ENCODE measurements at regions not wholly inside any gene's neighbourhood (a gene's known extent, or its start where the extent isn't known, plus 50 kb on each side); places are given as distances from the start of the nearest gene placed in this dataset.

GRCh38 chr14:29169408-29169807 lies 402.8 kb downstream of the FOXG1 start:
- intact Hi-C loops (cut with DNase I), result no loop called here
- TF ChIP-seq POLR2A (IDR thresholded peaks at IDR 0.05) (no peak), POLR2AphosphoS5 (IDR thresholded peaks at IDR 0.05; ENCODE audit: insufficient read depth in 1 of 2, low read depth in 1 of 2) (no peak)
- TF ChIP-seq, protein P1, sequence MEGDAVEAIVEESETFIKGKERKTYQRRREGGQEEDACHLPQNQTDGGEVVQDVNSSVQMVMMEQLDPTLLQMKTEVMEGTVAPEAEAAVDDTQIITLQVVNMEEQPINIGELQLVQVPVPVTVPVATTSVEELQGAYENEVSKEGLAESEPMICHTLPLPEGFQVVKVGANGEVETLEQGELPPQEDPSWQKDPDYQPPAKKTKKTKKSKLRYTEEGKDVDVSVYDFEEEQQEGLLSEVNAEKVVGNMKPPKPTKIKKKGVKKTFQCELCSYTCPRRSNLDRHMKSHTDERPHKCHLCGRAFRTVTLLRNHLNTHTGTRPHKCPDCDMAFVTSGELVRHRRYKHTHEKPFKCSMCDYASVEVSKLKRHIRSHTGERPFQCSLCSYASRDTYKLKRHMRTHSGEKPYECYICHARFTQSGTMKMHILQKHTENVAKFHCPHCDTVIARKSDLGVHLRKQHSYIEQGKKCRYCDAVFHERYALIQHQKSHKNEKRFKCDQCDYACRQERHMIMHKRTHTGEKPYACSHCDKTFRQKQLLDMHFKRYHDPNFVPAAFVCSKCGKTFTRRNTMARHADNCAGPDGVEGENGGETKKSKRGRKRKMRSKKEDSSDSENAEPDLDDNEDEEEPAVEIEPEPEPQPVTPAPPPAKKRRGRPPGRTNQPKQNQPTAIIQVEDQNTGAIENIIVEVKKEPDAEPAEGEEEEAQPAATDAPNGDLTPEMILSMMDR (IDR thresholded peaks at IDR 0.05), result no peak
- no peak for DNase-seq (ENCODE audit: extremely low spot score in 2 of 2)
- no peak overlapping the region for H3K27ac ChIP-seq
- no peak overlapping the region for H3K4me3 ChIP-seq
- no peaks in the 10 kb centered on the region for H3K36me3 ChIP-seq
- H3K27me3 ChIP-seq, result no peaks in the 10 kb centered on the region
- H3K4me1 ChIP-seq, result no peaks in the 10 kb centered on the region
- no peaks in the 10 kb centered on the region for H3K9me3 ChIP-seq

GRCh38 chr14:29175706-29176105 lies 409.1 kb downstream of the FOXG1 start:
- no peak for DNase-seq (ENCODE audit: extremely low spot score in 2 of 2)
- Histone ChIP-seq H3K9me3 (no peaks in the 10 kb centered on the region), H3K27ac (no peak overlapping the region), H3K27me3 (no peaks in the 10 kb centered on the region), H3K4me1 (no peaks in the 10 kb centered on the region), H3K36me3 (no peaks in the 10 kb centered on the region), H3K4me3 (no peak overlapping the region)
- TF ChIP-seq POLR2A (IDR thresholded peaks at IDR 0.05), result no peak
- no peak for TF ChIP-seq POLR2AphosphoS5 (IDR thresholded peaks at IDR 0.05; ENCODE audit: insufficient read depth in 1 of 2, low read depth in 1 of 2)
- TF ChIP-seq, protein P1 (IDR thresholded peaks at IDR 0.05), result no peak
- intact Hi-C loops (cut with DNase I), result no loop called here

GRCh38 chr14:29176876-29177275 lies 410.3 kb downstream of the FOXG1 start:
- Histone ChIP-seq H3K36me3 (no peaks in the 10 kb centered on the region), H3K4me3 (no peak overlapping the region), H3K27ac (no peak overlapping the region), H3K4me1 (no peaks in the 10 kb centered on the region), H3K9me3 (no peaks in the 10 kb centered on the region), H3K27me3 (no peaks in the 10 kb centered on the region)
- no peak for DNase-seq (ENCODE audit: extremely low spot score in 2 of 2)
- TF ChIP-seq POLR2A (IDR thresholded peaks at IDR 0.05), result no peak
- no peak for TF ChIP-seq POLR2AphosphoS5 (IDR thresholded peaks at IDR 0.05; ENCODE audit: insufficient read depth in 1 of 2, low read depth in 1 of 2)
- TF ChIP-seq, protein P1 (IDR thresholded peaks at IDR 0.05), result no peak
- intact Hi-C loops (cut with DNase I), result no loop called here

- Histone ChIP-seq H3K4me3 (no peak overlapping the region), H3K4me1 (no peaks in the 10 kb centered on the region), H3K27ac (no peak overlapping the region), H3K36me3 (no peaks in the 10 kb centered on the region), H3K27me3 (no peaks in the 10 kb centered on the region), H3K9me3 (no peaks in the 10 kb centered on the region)
- intact Hi-C loops (cut with DNase I), result no loop called here
- DNase-seq (ENCODE audit: extremely low spot score in 2 of 2), result no peak
- TF ChIP-seq, protein P1 (IDR thresholded peaks at IDR 0.05), result no peak
- TF ChIP-seq POLR2A (IDR thresholded peaks at IDR 0.05), result no peak
- no peak for TF ChIP-seq POLR2AphosphoS5 (IDR thresholded peaks at IDR 0.05; ENCODE audit: insufficient read depth in 1 of 2, low read depth in 1 of 2)
These were observed 412.4 kb downstream of the FOXG1 start for GRCh38 chr14:29178971-29179370.

GRCh38 chr14:29191092-29191491 lies 424.5 kb downstream of the FOXG1 start:
- no peaks in the 10 kb centered on the region for H3K4me1 ChIP-seq
- no peaks in the 10 kb centered on the region for H3K9me3 ChIP-seq
- H3K4me3 ChIP-seq, result no peak overlapping the region
- no peaks in the 10 kb centered on the region for H3K36me3 ChIP-seq
- no peak overlapping the region for H3K27ac ChIP-seq
- no peak for TF ChIP-seq POLR2AphosphoS5 (IDR thresholded peaks at IDR 0.05; ENCODE audit: insufficient read depth in 1 of 2, low read depth in 1 of 2)
- no peak for TF ChIP-seq POLR2A (IDR thresholded peaks at IDR 0.05)
- TF ChIP-seq, protein P1 (IDR thresholded peaks at IDR 0.05), result no peak
- no peaks in the 10 kb centered on the region for H3K27me3 ChIP-seq
- no peak for DNase-seq (ENCODE audit: extremely low spot score in 2 of 2)
- intact Hi-C loops (cut with DNase I), result no loop called here
